Mucosa of descending colon (tissue), 3 donors: ENCODE measurements at regions not wholly inside any gene's neighbourhood (a gene's known extent, or its start where the extent isn't known, plus 50 kb on each side); places are given as distances from the start of the nearest gene placed in this dataset.

Experiments used
- ATAC-seq: fragments of 200-7000 bp; cut with Tn5 transposase; one replicate; pipeline ENCODE4 v1.9.1; 2020; ENCODE audit warnings: mild to moderate bottlenecking, moderate library complexity
- DNase-seq, 3 donors: peaks; one replicate each; pipeline ENCODE4 v3.0.0-alpha.2; 2020
- H3K36me3 ChIP-seq: fragments of 200-600 bp; one replicate; pipeline ENCODE4 v1.8.0; 2021; ENCODE audit warnings: low read depth, mild to moderate bottlenecking
- H3K4me1 ChIP-seq: fragments of 200-600 bp; one replicate; pipeline ENCODE4 v1.8.0; 2021; ENCODE audit warnings: low read depth, mild to moderate bottlenecking
- H3K4me3 ChIP-seq: fragments of 200-600 bp; one replicate; pipeline ENCODE4 v1.8.0; 2021; ENCODE audit warnings: mild to moderate bottlenecking
- H3K9me3 ChIP-seq: fragments of 200-600 bp; one replicate; pipeline ENCODE4 v1.8.0; 2021; ENCODE audit warnings: mild to moderate bottlenecking
- intact Hi-C, 2 donors: fragments of 100-400 bp; cut with DNase I in 1 of 2; cut with micrococcal nuclease in 1 of 2; formaldehyde crosslinking; loops; one replicate each; pipeline versions ENCODE4 v1.11.0 to v1.11.1; 2022; cut with DNase I, micrococcal nuclease
- TF ChIP-seq, protein P1 (sequence below): fragments of 200-600 bp; IDR thresholded peaks from one replicate; pipeline ENCODE4 v1.8.0; 2022; ENCODE audit warnings: antibody characterized with exemption, mild to moderate bottlenecking
- donor health status: DM: no; HTN: no; CAD: no; lungs with moderate emphysema.
- donor health status: DM: no; HTN: no; CAD: no.
- donor health status: DM: no; HTN: yes; CAD: no.

DNA sequence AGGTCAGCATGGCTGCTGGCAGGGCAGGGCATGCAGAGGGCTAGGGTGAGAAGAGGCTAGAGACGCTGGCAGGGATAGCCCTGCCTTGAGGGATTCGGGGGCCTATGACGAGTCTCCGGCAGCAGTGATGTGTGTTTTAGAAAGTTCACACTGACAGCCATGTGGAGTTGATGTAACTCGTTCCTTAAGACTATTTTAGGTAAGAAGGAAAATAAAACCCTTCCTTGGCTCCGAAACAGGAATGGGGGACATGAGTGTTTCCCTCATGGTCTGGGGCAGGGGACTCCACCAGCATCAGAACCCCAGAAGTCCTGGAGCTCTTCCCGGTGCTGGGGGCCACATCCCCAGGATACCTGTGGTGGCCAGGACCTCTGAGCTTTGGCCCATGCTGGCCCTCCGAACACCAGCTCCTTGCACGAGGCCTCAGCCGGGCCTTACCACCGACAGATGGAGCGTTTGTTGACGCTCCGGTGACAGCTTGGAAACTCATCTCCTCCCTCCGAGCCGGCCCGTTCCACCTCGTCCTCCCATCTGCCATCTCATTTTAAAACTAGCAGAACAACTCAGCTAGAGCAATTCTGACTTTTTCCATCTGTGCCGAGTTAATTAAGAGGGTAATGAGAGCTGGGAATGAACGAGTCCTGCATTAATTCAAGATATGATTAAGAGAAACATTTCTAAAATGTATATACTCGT, 337.7 kb downstream of the CDK5RAP2 start:
- no peaks in the 10 kb centered on the region for H3K36me3 ChIP-seq
- H3K4me1 ChIP-seq = no peaks in the 10 kb centered on the region
- no peak for ATAC-seq
- no peaks in the 10 kb centered on the region for H3K9me3 ChIP-seq
- TF ChIP-seq, protein P1, sequence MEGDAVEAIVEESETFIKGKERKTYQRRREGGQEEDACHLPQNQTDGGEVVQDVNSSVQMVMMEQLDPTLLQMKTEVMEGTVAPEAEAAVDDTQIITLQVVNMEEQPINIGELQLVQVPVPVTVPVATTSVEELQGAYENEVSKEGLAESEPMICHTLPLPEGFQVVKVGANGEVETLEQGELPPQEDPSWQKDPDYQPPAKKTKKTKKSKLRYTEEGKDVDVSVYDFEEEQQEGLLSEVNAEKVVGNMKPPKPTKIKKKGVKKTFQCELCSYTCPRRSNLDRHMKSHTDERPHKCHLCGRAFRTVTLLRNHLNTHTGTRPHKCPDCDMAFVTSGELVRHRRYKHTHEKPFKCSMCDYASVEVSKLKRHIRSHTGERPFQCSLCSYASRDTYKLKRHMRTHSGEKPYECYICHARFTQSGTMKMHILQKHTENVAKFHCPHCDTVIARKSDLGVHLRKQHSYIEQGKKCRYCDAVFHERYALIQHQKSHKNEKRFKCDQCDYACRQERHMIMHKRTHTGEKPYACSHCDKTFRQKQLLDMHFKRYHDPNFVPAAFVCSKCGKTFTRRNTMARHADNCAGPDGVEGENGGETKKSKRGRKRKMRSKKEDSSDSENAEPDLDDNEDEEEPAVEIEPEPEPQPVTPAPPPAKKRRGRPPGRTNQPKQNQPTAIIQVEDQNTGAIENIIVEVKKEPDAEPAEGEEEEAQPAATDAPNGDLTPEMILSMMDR = no peak
- intact Hi-C loops = no loop called here
- H3K4me3 ChIP-seq = no peak overlapping the region
- no peak for DNase-seq

DNA sequence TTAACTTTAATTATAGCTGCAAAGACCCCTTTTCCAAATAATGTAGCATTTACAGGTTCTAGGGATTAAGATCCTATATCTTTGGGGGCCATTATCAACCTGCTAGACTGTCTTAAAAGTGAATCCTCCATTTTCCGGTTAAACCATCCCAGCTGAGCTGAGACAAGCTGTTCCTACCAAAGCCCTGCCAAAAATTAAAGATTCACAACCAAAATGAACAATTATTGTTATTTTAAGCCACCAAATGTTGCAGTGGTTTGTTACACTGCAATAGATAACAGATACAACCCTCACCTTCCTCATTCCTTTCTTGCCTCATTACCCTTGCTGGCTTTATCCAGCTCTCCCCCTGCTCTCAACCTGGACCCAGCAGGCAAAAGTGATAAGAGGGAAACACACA, 343.4 kb downstream of the CDK5RAP2 start:
- Histone ChIP-seq H3K4me3 (no peak overlapping the region), H3K36me3 (no peaks in the 10 kb centered on the region), H3K9me3 (no peaks in the 10 kb centered on the region), H3K4me1 (no peaks in the 10 kb centered on the region)
- TF ChIP-seq, protein P1 = no peak
- DNase-seq = no peak
- intact Hi-C loops = no loop called here
- ATAC-seq = no peak

DNA sequence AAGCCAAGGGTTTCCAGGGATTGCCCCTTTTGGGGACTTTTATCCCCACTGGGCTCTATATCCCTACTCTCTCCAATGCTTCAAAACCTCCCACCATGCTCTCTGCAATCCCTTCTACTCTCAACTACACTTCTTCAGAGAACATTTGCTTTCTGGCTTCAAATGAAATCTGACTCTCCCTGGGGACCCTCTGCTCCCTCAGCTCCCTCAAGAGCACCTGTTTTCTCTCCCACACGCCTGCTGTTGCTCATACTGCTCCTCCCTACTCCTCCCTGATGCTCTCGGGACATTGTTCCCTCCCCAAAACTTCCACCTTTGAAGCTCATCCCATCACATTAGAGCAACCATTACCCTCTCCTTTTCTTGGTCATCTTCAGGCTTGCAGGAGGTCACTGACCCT, 344.9 kb downstream of the CDK5RAP2 start:
- Histone ChIP-seq H3K4me1 (no peaks in the 10 kb centered on the region), H3K4me3 (no peak overlapping the region), H3K36me3 (no peaks in the 10 kb centered on the region), H3K9me3 (no peaks in the 10 kb centered on the region)
- TF ChIP-seq, protein P1 = no peak
- DNase-seq = no peak
- intact Hi-C loops = no loop called here
- no peak for ATAC-seq

DNA sequence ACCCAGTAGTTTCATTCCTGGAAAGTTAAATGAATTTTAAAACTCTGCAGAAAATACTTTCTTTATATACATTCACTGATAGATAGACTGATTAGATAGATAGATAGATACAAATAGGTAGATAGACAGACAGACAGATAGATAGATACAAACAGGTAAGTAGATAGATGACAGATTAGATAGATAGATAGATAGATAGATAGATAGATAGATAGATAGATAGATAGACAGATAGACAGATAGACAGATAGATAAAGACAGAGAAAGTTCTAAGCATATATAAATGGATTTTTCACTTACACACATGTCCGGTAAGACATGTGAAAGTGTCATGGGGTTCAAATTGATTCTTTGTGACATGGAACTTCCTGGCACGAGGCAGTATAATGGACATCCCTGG, 349.7 kb downstream of the CDK5RAP2 start:
- H3K4me1 ChIP-seq = no peaks in the 10 kb centered on the region
- H3K36me3 ChIP-seq = no peaks in the 10 kb centered on the region
- no peak for DNase-seq
- H3K4me3 ChIP-seq = no peak overlapping the region
- no peaks in the 10 kb centered on the region for H3K9me3 ChIP-seq
- TF ChIP-seq, protein P1 = no peak
- intact Hi-C loops = no loop called here
- ATAC-seq = no peak

DNA sequence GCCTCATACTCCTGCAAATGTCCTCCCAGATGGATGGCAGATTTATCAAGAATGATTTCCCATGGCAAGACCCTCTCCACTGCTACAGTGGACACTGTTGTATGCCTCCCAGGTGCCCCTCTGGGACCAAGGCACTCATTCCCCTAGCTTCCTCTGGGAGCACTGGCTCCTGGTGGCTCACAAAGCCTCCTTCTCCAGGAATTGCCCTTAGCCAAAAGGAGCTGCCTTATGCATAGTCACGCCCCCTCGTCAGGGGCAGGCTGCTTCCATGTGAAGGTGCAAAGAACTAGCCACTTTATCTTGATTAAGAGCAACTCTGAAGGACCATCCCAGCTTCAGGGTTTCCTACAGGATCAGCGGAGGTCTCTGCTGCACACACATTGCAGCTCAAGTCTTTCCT, 358.1 kb downstream of the CDK5RAP2 start:
- intact Hi-C loops = no loop called here
- no peaks in the 10 kb centered on the region for H3K36me3 ChIP-seq

More for the DNA sequence above, 358.1 kb downstream of the CDK5RAP2 start:
- Histone ChIP-seq H3K4me3 (no peak overlapping the region), H3K4me1 (no peaks in the 10 kb centered on the region), H3K9me3 (no peaks in the 10 kb centered on the region)
- no peak for ATAC-seq
- TF ChIP-seq, protein P1 = no peak
- DNase-seq = no peak
